ENCODE measurements at regions not wholly inside any gene's neighbourhood (a gene's known extent, or its start where the extent isn't known, plus 50 kb on each side); places are given as distances from the start of the nearest gene placed in this dataset.
A peak's percentile ranks its signal among the peaks of the same experiment; 100 is the strongest.

DNA sequence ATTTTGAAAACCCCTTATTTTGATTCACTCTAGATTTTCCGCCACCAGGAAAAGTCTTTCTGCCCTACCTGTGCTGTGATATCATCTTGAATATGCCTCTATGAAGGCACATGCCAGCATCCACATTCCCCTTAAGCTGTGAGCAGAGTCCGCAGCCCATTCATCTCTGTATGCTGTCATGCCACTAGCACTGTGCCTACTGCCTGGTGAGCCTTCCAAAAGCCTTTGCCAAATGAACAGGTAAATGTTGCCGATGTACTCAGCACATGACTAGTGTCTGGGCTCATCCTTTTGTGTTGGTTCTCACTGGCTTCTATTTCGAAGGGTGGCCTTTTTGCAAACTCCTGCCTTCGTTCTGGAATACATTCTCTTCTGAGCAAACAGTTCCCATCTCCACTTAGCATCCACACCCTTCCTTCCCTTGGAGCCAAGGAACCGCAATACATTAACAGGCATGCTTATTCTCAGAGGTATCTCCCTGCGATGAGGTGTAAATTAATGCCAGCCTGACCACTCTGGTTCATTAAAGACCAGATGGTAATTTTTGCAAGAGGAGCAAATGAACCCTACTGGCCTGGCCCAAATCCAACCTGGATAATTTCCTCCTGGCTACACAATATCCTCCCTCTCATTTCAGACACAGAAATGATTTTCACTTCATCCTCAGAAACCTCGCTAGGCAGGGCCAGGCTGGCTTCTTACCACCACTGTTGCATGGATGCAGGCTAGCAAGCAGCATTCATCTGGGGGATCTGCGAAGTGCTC lies 339.7 kb upstream of the NFE2L3 start:
- H3K4me3 Mint-ChIP-seq = no peak overlapping the region
- intact Hi-C loops (cut with micrococcal nuclease) = no loop called here
- H3K27ac Mint-ChIP-seq = no peak overlapping the region
- DNase-seq = no peak
- H3K9me3 Mint-ChIP-seq = no peaks in the 10 kb centered on the region
- H3K4me1 Mint-ChIP-seq (ENCODE audit: low read depth) = no peaks in the 10 kb centered on the region
- H3K27me3 Mint-ChIP-seq (ENCODE audit: low read depth) = peaks cover 4% of the 10 kb centered on the region
- H3K36me3 Mint-ChIP-seq (ENCODE audit: low read depth) = no peaks in the 10 kb centered on the region
- CTCF ChIA-PET = no interaction called here

DNA sequence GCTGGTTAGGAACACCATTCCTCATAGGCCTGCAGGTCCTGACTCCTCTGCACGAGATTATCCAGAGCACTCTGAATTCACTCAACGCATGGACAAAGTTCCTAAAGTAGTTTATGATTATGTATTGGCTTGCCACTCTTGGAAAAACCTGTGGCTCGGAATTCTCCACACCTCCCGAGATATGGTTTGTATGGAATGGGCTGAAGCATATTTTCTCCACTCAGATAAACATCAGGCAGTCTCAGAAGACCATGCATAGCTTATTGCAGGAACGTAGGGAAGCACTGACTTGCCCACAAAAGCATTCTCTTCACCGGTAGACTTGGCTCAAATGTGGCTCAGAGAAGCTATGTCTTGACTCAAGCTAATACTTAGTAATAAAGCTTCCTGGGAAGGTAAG lies 338.6 kb upstream of the NFE2L3 start:
- Mint-ChIP-seq H3K36me3 (ENCODE audit: low read depth) (no peaks in the 10 kb centered on the region), H3K27me3 (ENCODE audit: low read depth) (peaks cover 10% of the 10 kb centered on the region), H3K9me3 (no peaks in the 10 kb centered on the region), H3K4me1 (ENCODE audit: low read depth) (no peaks in the 10 kb centered on the region), H3K4me3 (no peak overlapping the region), H3K27ac (no peak overlapping the region)
- CTCF ChIA-PET = no interaction called here
- no peak for DNase-seq
- intact Hi-C loops (cut with micrococcal nuclease) = no loop called here

DNA sequence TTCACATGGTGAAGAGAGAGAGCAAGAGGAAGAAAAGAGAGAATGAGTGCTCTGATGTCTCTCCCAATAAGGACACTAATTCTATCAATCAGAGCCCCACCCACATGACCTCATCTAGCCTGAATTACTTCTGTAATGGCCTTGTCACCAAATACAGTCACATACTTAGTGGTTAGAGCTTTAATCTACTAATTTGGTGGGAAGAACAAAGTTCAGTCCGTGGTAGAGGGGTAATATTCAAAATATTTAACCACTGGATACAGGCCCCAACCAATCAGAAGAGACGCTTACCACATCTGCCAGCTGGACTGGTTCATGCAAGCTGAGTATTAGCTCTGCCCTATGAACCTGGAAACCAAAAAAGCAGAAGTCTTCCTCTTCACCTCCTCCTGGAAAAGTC lies 336.3 kb upstream of the NFE2L3 start:
- H3K9me3 Mint-ChIP-seq = no peaks in the 10 kb centered on the region
- no peaks in the 10 kb centered on the region for H3K36me3 Mint-ChIP-seq (ENCODE audit: low read depth)
- peaks cover 18% of the 10 kb centered on the region for H3K27me3 Mint-ChIP-seq (ENCODE audit: low read depth)
- CTCF ChIA-PET = interaction anchor here (0.6 kb wide), 1 partner anchor 90 kb away, joined by 3 read pairs; no protein-coding TSS in a partner anchor
- intact Hi-C loops (cut with micrococcal nuclease) = no loop called here
- DNase-seq = no peak
- H3K4me1 Mint-ChIP-seq (ENCODE audit: low read depth) = no peaks in the 10 kb centered on the region
- H3K27ac Mint-ChIP-seq = no peak overlapping the region
- H3K4me3 Mint-ChIP-seq = no peak overlapping the region

DNA sequence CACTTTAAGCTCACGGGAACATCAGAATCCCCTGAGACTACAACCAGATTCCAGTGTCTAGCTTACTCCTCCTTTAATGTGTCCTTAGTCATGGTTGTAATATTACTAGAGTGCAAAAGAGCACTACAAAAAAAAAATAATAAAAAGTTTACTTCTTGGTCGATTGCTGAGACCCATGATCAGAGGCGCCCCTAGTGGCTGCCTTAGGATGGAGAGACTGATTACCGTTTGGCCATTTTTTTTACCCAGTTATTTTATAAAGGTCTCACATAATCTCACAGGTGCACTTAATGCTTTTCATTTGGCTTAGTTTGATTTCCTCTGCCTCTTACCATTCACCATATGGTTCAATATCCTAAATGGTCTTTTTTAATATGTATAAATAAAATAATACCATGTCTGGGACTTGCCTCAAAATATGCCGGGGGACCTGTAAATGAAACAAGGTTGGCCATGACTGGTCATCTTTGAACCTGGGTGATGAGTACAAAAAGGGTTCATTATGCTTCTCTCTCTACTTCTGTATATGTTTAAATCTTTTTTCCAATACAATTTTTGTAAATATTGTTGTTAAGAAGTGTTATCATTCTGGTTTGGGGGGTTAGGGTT lies 331.5 kb upstream of the NFE2L3 start:
- Mint-ChIP-seq H3K36me3 (ENCODE audit: low read depth) (no peaks in the 10 kb centered on the region), H3K27ac (no peak overlapping the region), H3K9me3 (no peaks in the 10 kb centered on the region), H3K27me3 (ENCODE audit: low read depth) (peaks cover 30% of the 10 kb centered on the region), H3K4me1 (ENCODE audit: low read depth) (no peaks in the 10 kb centered on the region), H3K4me3 (no peak overlapping the region)
- CTCF ChIA-PET = interaction anchor here (1.1 kb wide), 1 partner anchor 18 kb away, joined by 4 read pairs; no protein-coding TSS in a partner anchor
- intact Hi-C loops (cut with micrococcal nuclease) = no loop called here
- DNase-seq = peak; percentile 7

DNA sequence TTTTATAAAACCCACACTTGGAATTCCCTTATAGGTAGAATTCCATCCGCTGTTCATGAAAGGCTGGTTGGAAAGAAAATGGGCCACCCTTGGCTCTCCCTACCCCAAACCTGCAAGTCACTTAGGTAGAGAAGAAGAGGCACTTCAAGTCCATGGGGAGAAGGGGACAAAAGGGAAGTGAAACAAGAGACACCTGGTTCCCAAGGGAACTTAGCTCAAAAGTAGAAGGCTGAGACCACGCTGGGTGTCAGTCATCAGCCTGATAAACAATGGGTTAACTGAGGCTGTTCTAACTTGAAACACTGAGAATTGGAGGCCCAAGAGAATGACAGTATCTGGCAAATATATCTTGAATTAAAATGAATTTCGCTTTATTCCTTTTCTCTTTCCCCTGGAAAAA lies 330.8 kb upstream of the NFE2L3 start:
- Mint-ChIP-seq H3K9me3 (no peaks in the 10 kb centered on the region), H3K27me3 (ENCODE audit: low read depth) (peaks cover 33% of the 10 kb centered on the region), H3K4me1 (ENCODE audit: low read depth) (no peaks in the 10 kb centered on the region), H3K36me3 (ENCODE audit: low read depth) (no peaks in the 10 kb centered on the region), H3K4me3 (no peak overlapping the region), H3K27ac (no peak overlapping the region)
- CTCF ChIA-PET = interaction anchor here (0.6 kb wide), 1 partner anchor 557 kb away, joined by 4 read pairs; no protein-coding TSS in a partner anchor
- DNase-seq = no peak
- intact Hi-C loops (cut with micrococcal nuclease) = no loop called here

DNA sequence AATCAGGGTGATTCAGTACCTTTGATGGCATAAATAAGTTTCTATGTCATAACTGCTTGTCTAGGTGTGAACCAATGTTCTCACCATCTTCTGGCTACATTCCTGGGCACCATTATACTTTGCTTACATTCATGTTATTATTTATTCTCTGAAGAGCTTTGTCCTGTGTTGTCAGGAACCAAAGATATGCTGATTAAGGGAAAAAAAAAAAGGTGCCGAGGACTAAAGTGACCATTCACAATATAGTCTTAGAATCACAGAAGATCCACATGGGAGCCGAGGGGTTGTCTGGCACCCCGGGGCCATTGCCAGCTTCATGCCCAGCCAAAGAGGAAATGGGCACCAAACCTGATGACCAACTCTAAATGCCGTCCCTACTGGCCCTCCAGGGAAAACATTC lies 329.2 kb upstream of the NFE2L3 start:
- Mint-ChIP-seq H3K27ac (no peak overlapping the region), H3K4me1 (ENCODE audit: low read depth) (no peaks in the 10 kb centered on the region), H3K9me3 (no peaks in the 10 kb centered on the region), H3K36me3 (ENCODE audit: low read depth) (no peaks in the 10 kb centered on the region), H3K4me3 (no peak overlapping the region), H3K27me3 (ENCODE audit: low read depth) (peaks cover 26% of the 10 kb centered on the region)
- no peak for DNase-seq
- intact Hi-C loops (cut with micrococcal nuclease) = no loop called here
- CTCF ChIA-PET = no interaction called here

DNA sequence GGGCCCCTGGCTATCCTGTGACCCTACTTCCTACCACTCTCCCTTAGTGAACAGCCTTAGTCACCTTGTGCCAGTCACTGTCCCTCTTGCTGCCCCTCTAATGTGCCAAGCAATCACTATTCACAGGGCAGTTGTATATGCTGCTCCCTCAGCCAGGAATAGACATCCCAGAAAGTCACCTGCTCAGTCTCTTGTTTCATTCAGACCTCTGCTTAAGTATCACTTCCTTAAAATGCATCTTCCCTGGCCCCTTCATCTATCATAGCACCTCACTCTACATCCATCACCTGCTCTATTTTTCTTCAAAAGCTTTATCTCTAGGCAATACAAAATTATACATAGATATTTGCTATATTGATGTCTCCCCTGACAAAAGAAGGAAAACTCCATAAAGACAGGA lies 328.4 kb upstream of the NFE2L3 start:
- no peak overlapping the region for H3K27ac Mint-ChIP-seq
- no peaks in the 10 kb centered on the region for H3K36me3 Mint-ChIP-seq (ENCODE audit: low read depth)
- H3K4me1 Mint-ChIP-seq (ENCODE audit: low read depth) = no peaks in the 10 kb centered on the region
- DNase-seq = no peak
- H3K4me3 Mint-ChIP-seq = no peak overlapping the region
- peaks cover 23% of the 10 kb centered on the region for H3K27me3 Mint-ChIP-seq (ENCODE audit: low read depth)
- intact Hi-C loops (cut with micrococcal nuclease) = no loop called here
- CTCF ChIA-PET = interaction anchor here (0.6 kb wide), 1 partner anchor 15 kb away, joined by 3 read pairs; no protein-coding TSS in a partner anchor
- H3K9me3 Mint-ChIP-seq = no peaks in the 10 kb centered on the region

DNA sequence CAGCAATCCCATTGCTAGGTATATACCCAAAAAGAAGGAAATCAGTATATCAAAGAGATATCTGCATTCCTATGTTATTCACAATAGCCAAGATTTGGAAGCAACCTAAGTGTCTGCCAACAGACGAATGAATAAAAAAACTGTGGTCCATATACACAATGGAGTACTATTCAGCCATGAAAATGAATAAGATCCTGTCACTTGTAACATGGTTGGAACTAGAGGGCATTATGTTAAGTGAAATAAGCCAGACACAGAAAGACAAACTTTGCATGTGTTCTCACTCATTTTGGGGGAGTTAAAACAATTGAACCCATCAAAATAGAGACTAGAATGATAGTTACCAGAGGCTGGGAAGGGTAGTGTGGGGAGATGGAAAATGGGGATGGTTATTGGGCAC lies 323.5 kb upstream of the NFE2L3 start:
- Mint-ChIP-seq H3K9me3 (no peaks in the 10 kb centered on the region), H3K36me3 (ENCODE audit: low read depth) (no peaks in the 10 kb centered on the region), H3K4me3 (no peak overlapping the region), H3K27ac (no peak overlapping the region), H3K4me1 (ENCODE audit: low read depth) (no peaks in the 10 kb centered on the region), H3K27me3 (ENCODE audit: low read depth) (peaks cover 3% of the 10 kb centered on the region)
- no peak for DNase-seq
- intact Hi-C loops (cut with micrococcal nuclease) = no loop called here
- CTCF ChIA-PET = no interaction called here

DNA sequence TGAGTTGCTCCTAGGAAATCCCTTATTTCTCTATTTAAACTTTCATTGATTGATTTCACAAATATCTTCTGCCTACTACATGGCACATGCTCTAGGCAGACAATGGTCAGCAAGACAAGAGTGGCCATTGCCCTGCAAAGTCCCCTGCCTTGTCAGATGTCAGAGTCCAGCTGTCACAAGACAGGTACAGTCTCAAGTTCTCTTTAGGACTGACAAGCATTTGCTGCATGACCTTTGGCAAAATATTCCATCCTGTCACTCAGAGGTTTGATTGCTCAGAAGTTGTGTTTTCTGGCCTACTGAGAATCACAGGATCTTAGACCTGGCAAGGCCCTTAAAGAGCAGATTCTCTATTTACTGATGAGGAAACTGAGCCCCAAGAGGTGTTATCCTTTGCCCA lies 322.3 kb upstream of the NFE2L3 start:
- no peak overlapping the region for H3K27ac Mint-ChIP-seq
- peaks cover 3% of the 10 kb centered on the region for H3K27me3 Mint-ChIP-seq (ENCODE audit: low read depth)
- H3K4me3 Mint-ChIP-seq = no peak overlapping the region
- intact Hi-C loops (cut with micrococcal nuclease) = no loop called here
- no peaks in the 10 kb centered on the region for H3K4me1 Mint-ChIP-seq (ENCODE audit: low read depth)
- H3K36me3 Mint-ChIP-seq (ENCODE audit: low read depth) = no peaks in the 10 kb centered on the region
- CTCF ChIA-PET = no interaction called here
- no peaks in the 10 kb centered on the region for H3K9me3 Mint-ChIP-seq
- DNase-seq = no peak

DNA sequence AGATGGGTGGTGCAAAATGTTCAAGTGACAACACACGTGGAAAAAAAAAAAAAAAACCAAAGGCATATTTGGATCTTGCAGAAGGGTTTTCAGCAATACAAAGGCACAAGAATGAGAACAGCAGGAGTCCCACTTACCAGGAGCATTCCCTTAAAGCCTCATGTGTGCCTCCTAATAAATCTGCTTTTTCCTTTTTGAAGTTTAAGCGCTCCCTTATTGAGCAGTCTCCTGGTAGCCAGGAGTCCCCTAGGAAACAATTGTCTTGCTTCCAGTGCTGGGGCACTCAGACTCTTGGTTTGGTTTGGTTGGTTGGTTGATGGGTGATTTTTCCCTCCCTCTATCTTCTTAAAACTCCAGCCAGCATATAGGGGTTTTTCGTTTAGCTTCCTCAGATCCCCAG lies 321.8 kb upstream of the NFE2L3 start:
- CTCF ChIA-PET = no interaction called here
- peaks cover 3% of the 10 kb centered on the region for H3K27me3 Mint-ChIP-seq (ENCODE audit: low read depth)
- no peaks in the 10 kb centered on the region for H3K9me3 Mint-ChIP-seq
- no peak for DNase-seq
- intact Hi-C loops (cut with micrococcal nuclease) = no loop called here
- no peak overlapping the region for H3K4me3 Mint-ChIP-seq
- no peaks in the 10 kb centered on the region for H3K36me3 Mint-ChIP-seq (ENCODE audit: low read depth)
- no peak overlapping the region for H3K27ac Mint-ChIP-seq
- H3K4me1 Mint-ChIP-seq (ENCODE audit: low read depth) = no peaks in the 10 kb centered on the region

DNA sequence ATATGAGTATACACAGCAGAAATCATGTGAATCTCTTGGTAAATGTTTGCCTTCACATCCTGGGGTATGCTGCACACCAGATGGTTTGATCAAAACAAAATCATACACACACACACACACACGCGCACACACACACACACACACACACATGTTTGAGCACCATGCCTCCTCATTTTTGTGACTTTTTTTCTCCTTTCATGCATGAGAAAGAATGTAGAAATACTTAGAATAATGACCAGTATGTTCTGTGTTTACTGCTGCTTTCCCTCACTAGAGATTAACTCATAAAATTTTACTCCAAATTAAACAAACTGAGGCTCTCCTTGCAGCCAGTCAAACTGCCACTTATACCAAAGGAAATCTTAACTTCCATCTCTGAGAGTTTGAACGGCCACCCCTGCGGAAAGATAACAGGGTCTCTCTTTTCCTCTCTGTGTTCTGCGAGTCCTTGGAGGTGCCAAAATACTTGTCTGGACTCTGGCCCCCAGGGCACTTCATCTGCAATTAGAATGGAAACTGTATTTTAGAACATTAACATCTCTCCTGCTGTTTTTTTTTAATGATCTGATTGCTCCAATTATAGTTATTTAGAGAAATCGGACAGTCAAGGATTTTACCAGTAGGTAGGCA lies 320.8 kb upstream of the NFE2L3 start:
- Mint-ChIP-seq H3K27ac (no peak overlapping the region), H3K4me1 (ENCODE audit: low read depth) (no peaks in the 10 kb centered on the region), H3K36me3 (ENCODE audit: low read depth) (no peaks in the 10 kb centered on the region), H3K27me3 (ENCODE audit: low read depth) (peaks cover 1% of the 10 kb centered on the region), H3K4me3 (no peak overlapping the region), H3K9me3 (no peaks in the 10 kb centered on the region)
- no peak for DNase-seq
- intact Hi-C loops (cut with micrococcal nuclease) = no loop called here
- CTCF ChIA-PET = no interaction called here

DNA sequence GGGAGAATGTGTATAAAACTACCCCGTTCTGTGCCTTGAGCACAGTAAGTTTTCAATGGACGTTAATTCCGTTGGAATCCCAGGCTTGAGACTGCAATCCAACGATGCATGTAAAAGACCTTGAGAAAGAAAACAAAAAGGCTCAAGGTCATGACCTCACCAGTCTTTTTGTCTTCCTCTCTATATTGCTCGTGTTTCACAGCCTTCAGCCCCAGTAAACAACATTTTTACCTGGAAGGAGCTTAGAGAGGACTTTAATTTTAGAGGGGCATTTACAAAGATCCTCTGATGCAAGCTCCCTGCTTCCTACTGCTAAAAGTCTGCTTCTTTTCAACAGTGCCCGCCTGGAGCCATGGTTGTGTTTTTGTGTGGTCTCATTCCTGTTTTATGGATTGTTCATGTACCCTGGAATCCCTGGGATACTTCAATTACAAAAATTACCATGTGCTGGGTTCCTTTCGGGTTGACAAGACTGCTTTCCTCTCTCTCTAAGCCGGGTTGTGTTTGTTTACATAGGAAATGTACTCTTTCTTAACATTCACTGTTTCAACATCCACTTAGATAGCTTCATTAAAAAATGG lies 320.1 kb upstream of the NFE2L3 start:
- no peak overlapping the region for H3K4me3 Mint-ChIP-seq
- CTCF ChIA-PET = interaction anchor here (0.7 kb wide), 2 partner anchors 81 to 261 kb away, joined by 3 to 4 read pairs; no protein-coding TSS in a partner anchor
- intact Hi-C loops (cut with micrococcal nuclease) = no loop called here
- H3K27ac Mint-ChIP-seq = no peak overlapping the region
- no peaks in the 10 kb centered on the region for H3K9me3 Mint-ChIP-seq
- no peaks in the 10 kb centered on the region for H3K36me3 Mint-ChIP-seq (ENCODE audit: low read depth)
- H3K27me3 Mint-ChIP-seq (ENCODE audit: low read depth) = peaks cover 4% of the 10 kb centered on the region
- H3K4me1 Mint-ChIP-seq (ENCODE audit: low read depth) = no peaks in the 10 kb centered on the region
- DNase-seq = no peak

Measured in activated naive CD4-positive, alpha-beta T cell treated with anti-CD3 and anti-CD28 coated beads for 36 hours (primary cell).